ENCODE measurements at regions not wholly inside any gene's neighbourhood (a gene's known extent, or its start where the extent isn't known, plus 50 kb on each side); places are given as distances from the start of the nearest gene placed in this dataset.

DNA sequence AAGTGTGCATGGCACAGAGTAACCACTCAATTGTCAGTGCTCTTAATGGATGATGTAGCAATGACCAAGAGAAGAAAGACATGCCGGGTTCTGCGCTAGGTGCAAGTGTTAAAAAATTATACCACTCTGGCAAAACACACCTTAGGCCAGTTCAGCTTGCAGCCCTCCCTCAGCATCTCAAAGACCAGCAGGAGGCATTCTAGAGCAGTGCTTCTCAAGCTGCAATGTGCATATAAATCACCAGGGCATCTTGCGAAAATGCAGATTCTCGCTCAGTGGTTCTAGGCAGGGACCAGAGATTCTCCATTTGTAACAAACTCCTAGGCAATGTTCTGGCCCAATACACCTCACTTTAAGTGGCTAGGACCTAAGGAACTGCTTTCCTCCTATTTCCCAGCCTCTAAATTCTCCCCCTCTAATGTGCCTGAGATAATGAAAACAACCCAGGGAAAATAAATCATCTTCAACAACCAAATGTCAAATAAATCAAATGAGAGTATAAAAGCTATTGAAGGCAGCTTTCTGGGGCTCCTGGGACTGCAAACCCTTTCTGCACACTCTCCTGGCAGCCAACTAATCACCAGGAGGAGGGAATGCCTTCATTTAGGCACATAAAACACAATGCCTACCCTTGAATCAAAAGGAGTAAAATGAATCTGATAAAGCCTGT is 337.2 kb upstream of the API5 start:
- no peak for FAIRE-seq
- Histone ChIP-seq H4K20me1 (ENCODE audit: insufficient read depth, low read length) (no peaks in the 10 kb centered on the region), H3K79me2 (ENCODE audit: insufficient read depth, low read length) (no peaks in the 10 kb centered on the region), H3K36me3 (replicated peaks in 1 of 2; ENCODE audit: control insufficient read depth in 1 of 2, insufficient read depth in 2 of 2, low read length in 2 of 2) (no peaks in the 10 kb centered on the region), H3K9me3 (ENCODE audit: low read length) (no peaks in the 10 kb centered on the region), H3K4me2 (ENCODE audit: low read depth, low read length) (no peak overlapping the region), H3K4me3 (replicated peaks in 1 of 3; ENCODE audit: insufficient read depth in 1 of 3, low read depth in 2 of 3, low read length in 3 of 3) (no peak overlapping the region), H3K27ac (ENCODE audit: extremely low read length, insufficient read depth, low read length) (no peak overlapping the region), H3K4me1 (ENCODE audit: insufficient read depth, low read length) (no peaks in the 10 kb centered on the region), H2AFZ (ENCODE audit: low read length) (no peak overlapping the region), H3K27me3 (ENCODE audit: control insufficient read depth in 1 of 2, insufficient read depth in 2 of 2, low read length in 2 of 2) (no peaks in the 10 kb centered on the region), H3K9ac (ENCODE audit: insufficient read depth, low read depth, low read length) (no peak overlapping the region)
- POLR2A ChIA-PET: no interaction called here
- 58% methylated on average over 4 of the region's 4 CpGs for WGBS (ENCODE audit: low lambda C conversion rate)
- no peak for DNase-seq (ENCODE audit: low spot score)
- no peak; the same call in 2 of the 3 replicates for ATAC-seq
- intact Hi-C loops (cut with micrococcal nuclease; ENCODE audit: unreplicated experiment): no loop called here
- TF ChIP-seq XBP1 (CRISPR knock-in tag; IDR thresholded peaks at IDR 0.05) (no peak), MYC (CRISPR knock-in tag; IDR thresholded peaks at IDR 0.05; ENCODE audit: borderline replicate concordance) (no peak), ZNF780A (CRISPR knock-in tag; IDR thresholded peaks at IDR 0.05) (no peak), MAF1 (CRISPR knock-in tag; IDR thresholded peaks at IDR 0.05; ENCODE audit: borderline replicate concordance) (no peak), ZNF30 (CRISPR knock-in tag; IDR thresholded peaks at IDR 0.05) (no peak)
- no TSS peak for BruUV-seq (replicated peaks)
- CTCF ChIA-PET (ENCODE audit: low intra/inter-chr PET ratio, low total read pairs): interaction anchor here (1.3 kb wide), 1 partner anchor 304 kb away, joined by 3 read pairs; no protein-coding TSS in a partner anchor
- in situ Hi-C loops (cut with HindIII; ENCODE audit: extremely low pct_ligation_motif_present, low pct_unique_long_range_greater_than_20kb): no loop called here

DNA sequence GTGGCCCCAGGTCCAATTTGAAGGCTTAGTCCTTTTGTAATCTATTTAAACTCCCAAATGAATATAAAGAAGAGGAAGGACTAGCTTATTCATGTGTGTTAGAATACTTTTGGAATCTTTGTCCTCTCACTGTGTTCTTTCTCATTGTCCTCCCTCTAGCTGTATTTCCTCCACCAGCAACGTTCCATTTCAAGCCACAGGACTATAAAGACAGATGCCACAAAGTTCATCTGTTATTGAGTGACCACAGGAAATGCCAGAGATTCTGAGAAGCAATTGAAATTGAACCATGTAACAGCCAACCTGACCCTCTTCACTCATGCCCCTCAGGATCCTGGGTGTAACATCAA is 336.6 kb upstream of the API5 start:
- H3K9me3 ChIP-seq (ENCODE audit: low read length): no peaks in the 10 kb centered on the region
- no peak overlapping the region for H3K4me3 ChIP-seq (replicated peaks in 1 of 3; ENCODE audit: insufficient read depth in 1 of 3, low read depth in 2 of 3, low read length in 3 of 3)
- BruUV-seq (replicated peaks): no TSS peak
- intact Hi-C loops (cut with micrococcal nuclease; ENCODE audit: unreplicated experiment): no loop called here
- in situ Hi-C loops (cut with HindIII; ENCODE audit: extremely low pct_ligation_motif_present, low pct_unique_long_range_greater_than_20kb): no loop called here
- H3K79me2 ChIP-seq (ENCODE audit: insufficient read depth, low read length): no peaks in the 10 kb centered on the region
- H3K27me3 ChIP-seq (ENCODE audit: control insufficient read depth in 1 of 2, insufficient read depth in 2 of 2, low read length in 2 of 2): no peaks in the 10 kb centered on the region
- CTCF ChIA-PET (ENCODE audit: low intra/inter-chr PET ratio, low total read pairs): interaction anchor here (1.3 kb wide), 1 partner anchor 304 kb away, joined by 3 read pairs; no protein-coding TSS in a partner anchor
- no peak for DNase-seq (ENCODE audit: low spot score)
- ATAC-seq: no peak
- no peaks in the 10 kb centered on the region for H4K20me1 ChIP-seq (ENCODE audit: insufficient read depth, low read length)
- FAIRE-seq: no peak
- H3K4me2 ChIP-seq (ENCODE audit: low read depth, low read length): no peak overlapping the region
- POLR2A ChIA-PET: no interaction called here
- H2AFZ ChIP-seq (ENCODE audit: low read length): no peak overlapping the region
- no peak overlapping the region for H3K27ac ChIP-seq (ENCODE audit: extremely low read length, insufficient read depth, low read length)
- no peaks in the 10 kb centered on the region for H3K36me3 ChIP-seq (replicated peaks in 1 of 2; ENCODE audit: control insufficient read depth in 1 of 2, insufficient read depth in 2 of 2, low read length in 2 of 2)
- 0% methylated on average over 1 of the region's 1 CpG for WGBS (ENCODE audit: low lambda C conversion rate)
- H3K9ac ChIP-seq (ENCODE audit: insufficient read depth, low read depth, low read length): no peak overlapping the region
- no peaks in the 10 kb centered on the region for H3K4me1 ChIP-seq (ENCODE audit: insufficient read depth, low read length)
- TF ChIP-seq ZFP90 (CRISPR knock-in tag; IDR thresholded peaks at IDR 0.05; ENCODE audit: borderline replicate concordance) (no peak), RBAK (CRISPR knock-in tag; IDR thresholded peaks at IDR 0.05) (no peak), TEAD3 (CRISPR knock-in tag; optimal IDR thresholded peaks at IDR 0.05; ENCODE audit: borderline replicate concordance) (no peak), TEAD2 (CRISPR knock-in tag; IDR thresholded peaks at IDR 0.05) (no peak), ZNF224 (CRISPR knock-in tag; IDR thresholded peaks at IDR 0.05) (no peak), XRCC5 (optimal IDR thresholded peaks at IDR 0.05; ENCODE audit: low read length) (no peak), SMYD3 (CRISPR knock-in tag; IDR thresholded peaks at IDR 0.05) (no peak), ZNF329 (CRISPR knock-in tag; IDR thresholded peaks at IDR 0.05; ENCODE audit: low read depth) (no peak), KLF12 (CRISPR knock-in tag; IDR thresholded peaks at IDR 0.05; ENCODE audit: borderline replicate concordance) (no peak), HNRNPK (IDR thresholded peaks at IDR 0.05; ENCODE audit: low read depth, low read length, poor library complexity, severe bottlenecking) (no peak), NFRKB (IDR thresholded peaks at IDR 0.05) (no peak), NFYB (CRISPR knock-in tag; IDR thresholded peaks at IDR 0.05) (no peak)
- TF ChIP-seq, protein P1, sequence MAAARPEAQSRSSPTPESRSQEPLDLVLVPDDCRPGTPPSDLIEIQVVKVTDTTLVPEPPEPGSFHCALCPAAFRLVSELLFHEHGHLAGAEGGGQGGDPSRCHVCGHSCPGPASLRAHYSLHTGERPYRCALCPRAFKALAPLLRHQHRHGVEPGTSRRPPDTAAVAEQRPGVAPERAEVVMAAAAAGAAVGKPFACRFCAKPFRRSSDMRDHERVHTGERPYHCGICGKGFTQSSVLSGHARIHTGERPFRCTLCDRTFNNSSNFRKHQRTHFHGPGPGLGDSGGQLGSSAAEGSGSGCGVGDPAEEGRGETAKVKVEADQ (CRISPR knock-in tag; IDR thresholded peaks at IDR 0.05; ENCODE audit: borderline replicate concordance): no peak
- TF ChIP-seq, protein P2, sequence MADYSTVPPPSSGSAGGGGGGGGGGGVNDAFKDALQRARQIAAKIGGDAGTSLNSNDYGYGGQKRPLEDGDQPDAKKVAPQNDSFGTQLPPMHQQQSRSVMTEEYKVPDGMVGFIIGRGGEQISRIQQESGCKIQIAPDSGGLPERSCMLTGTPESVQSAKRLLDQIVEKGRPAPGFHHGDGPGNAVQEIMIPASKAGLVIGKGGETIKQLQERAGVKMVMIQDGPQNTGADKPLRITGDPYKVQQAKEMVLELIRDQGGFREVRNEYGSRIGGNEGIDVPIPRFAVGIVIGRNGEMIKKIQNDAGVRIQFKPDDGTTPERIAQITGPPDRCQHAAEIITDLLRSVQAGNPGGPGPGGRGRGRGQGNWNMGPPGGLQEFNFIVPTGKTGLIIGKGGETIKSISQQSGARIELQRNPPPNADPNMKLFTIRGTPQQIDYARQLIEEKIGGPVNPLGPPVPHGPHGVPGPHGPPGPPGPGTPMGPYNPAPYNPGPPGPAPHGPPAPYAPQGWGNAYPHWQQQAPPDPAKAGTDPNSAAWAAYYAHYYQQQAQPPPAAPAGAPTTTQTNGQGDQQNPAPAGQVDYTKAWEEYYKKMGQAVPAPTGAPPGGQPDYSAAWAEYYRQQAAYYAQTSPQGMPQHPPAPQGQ (CRISPR knock-in tag; IDR thresholded peaks at IDR 0.05; ENCODE audit: borderline replicate concordance): no peak
